Fibroblast of upper back skin (primary cell): ENCODE measurements at regions not wholly inside any gene's neighbourhood (a gene's known extent, or its start where the extent isn't known, plus 50 kb on each side); places are given as distances from the start of the nearest gene placed in this dataset.
"Not testable (repeated sequence)": the region's sequence is repeated elsewhere in the genome, so short reads cannot be mapped to it uniquely, and the experiment has no call there.

ENCODE experiments used
- DNase-seq: peaks from one replicate; pipeline ENCODE4 v3.0.0-alpha.2; 2013

DNA sequence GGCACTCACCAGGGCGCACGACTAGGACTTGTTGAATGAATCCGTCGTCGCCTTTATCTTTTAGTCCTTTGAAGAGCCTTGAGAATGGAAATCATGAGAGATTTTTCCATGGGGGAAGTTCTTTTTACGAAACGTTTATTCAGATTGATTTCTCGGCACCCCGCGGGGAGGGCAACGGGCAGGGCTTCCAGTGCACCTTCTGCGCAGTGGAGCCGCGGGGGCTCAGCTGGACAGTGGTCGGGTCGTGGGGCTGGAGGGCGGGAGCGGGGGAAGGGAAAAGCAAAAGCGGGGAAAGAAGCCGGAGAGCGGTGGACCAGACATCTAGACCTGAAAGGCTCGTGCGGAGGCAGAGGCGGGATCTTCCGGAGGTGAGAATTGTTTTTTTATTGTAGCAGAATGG is 50.6 kb upstream of the NBPF20 start:
- not testable (repeated sequence) for DNase-seq

GRCh38 chr1:145475369-145475915 is 50.0 kb upstream of the NBPF20 start:
- DNase-seq: peak; percentile 24
